A673 (cell line): ENCODE measurements at regions not wholly inside any gene's neighbourhood (a gene's known extent, or its start where the extent isn't known, plus 50 kb on each side); places are given as distances from the start of the nearest gene placed in this dataset.

ENCODE experiments used
- BruUV-seq: library from RNA; stranded (reverse); fragments of 400-500 nt; replicated peaks from 2 replicates; lab custom pipeline; 2021; lab: Mats Ljungman, UMichigan
- CTCF ChIA-PET: fragments of 300-600 bp; sonication (Branson Sonifier 250); formaldehyde crosslinking; loops from one replicate; lab custom pipeline; 2022; ENCODE audit warnings: antibody characterized with exemption; lab: Charles Lee
- POLR2A ChIA-PET: fragments of 300-600 bp; sonication (Branson Sonifier 250); formaldehyde crosslinking; loops from one replicate; lab custom pipeline; 2022; ENCODE audit warnings: antibody characterized with exemption; ENCODE audit not compliant: low non-redundant PET; lab: Charles Lee
- DNase-seq: peaks from one replicate; pipeline ENCODE4 v3.0.0-alpha.2; 2015; ENCODE audit warnings: low spot score
- H3K27ac ChIP-seq: fragments of 200-600 bp; sonication (generic); 2 replicates; pipeline ENCODE4 v1.5.1; 2016; ENCODE audit warnings: mixed run types, low read depth, mild to moderate bottlenecking, mixed read lengths, antibody characterized with exemption, low read length; ENCODE audit not compliant: poor library complexity, severe bottlenecking
- H3K27me3 ChIP-seq: fragments of 200-600 bp; sonication (generic); replicated peaks from 2 replicates; pipeline ENCODE4 v1.6.1; 2017; ENCODE audit warnings: mixed run types, low read depth, mild to moderate bottlenecking, mixed read lengths, antibody characterized with exemption, low read length; ENCODE audit not compliant: insufficient read depth, poor library complexity
- H3K36me3 ChIP-seq: fragments of 200-600 bp; sonication (generic); 2 replicates; pipeline ENCODE4 v1.6.1; 2016; ENCODE audit warnings: mixed run types, mild to moderate bottlenecking, mixed read lengths, antibody characterized with exemption, low read length; ENCODE audit not compliant: insufficient read depth, poor library complexity, severe bottlenecking
- H3K4me1 ChIP-seq: fragments of 200-600 bp; sonication (generic); 2 replicates; pipeline ENCODE4 v1.6.1; 2017; ENCODE audit warnings: mixed run types, mild to moderate bottlenecking, mixed read lengths, antibody characterized with exemption, low read length; ENCODE audit not compliant: insufficient read depth, poor library complexity, severe bottlenecking
- H3K4me3 ChIP-seq: fragments of 200-600 bp; sonication (generic); 2 replicates; pipeline ENCODE4 v1.5.1; 2016; ENCODE audit warnings: low read depth, mixed run types, mild to moderate bottlenecking, mixed read lengths, low read length; ENCODE audit not compliant: poor library complexity, severe bottlenecking
- H3K9me3 ChIP-seq: fragments of 200-600 bp; sonication (generic); 2 replicates; pipeline ENCODE4 v1.6.1; 2016; ENCODE audit warnings: mixed run types, low read depth, mild to moderate bottlenecking, mixed read lengths, antibody characterized with exemption, low read length; ENCODE audit not compliant: poor library complexity, severe bottlenecking
- EZH2 ChIP-seq: fragments of 200-600 bp; sonication (generic); IDR thresholded peaks from 2 replicates; pipeline ENCODE4 v1.6.1; 2017; ENCODE audit warnings: borderline replicate concordance, low read depth, mild to moderate bottlenecking, mixed read lengths, antibody characterized with exemption, low read length; ENCODE audit not compliant: poor library complexity, severe bottlenecking
- intact Hi-C: fragments of 100-400 bp; cut with micrococcal nuclease; formaldehyde crosslinking; loops from one replicate; pipeline ENCODE4 v1.10.0; 2022; ENCODE audit not compliant: unreplicated experiment
- TF ChIP-seq, protein P1 (sequence below): fragments of 300-800, 200-600 bp; sonication (generic); conservative IDR thresholded peaks from 2 replicates; pipeline ENCODE4 v1.5.1; 2017; ENCODE audit warnings: low read depth, mild to moderate bottlenecking, antibody characterized with exemption, low read length, moderate library complexity, mixed read lengths

DNA sequence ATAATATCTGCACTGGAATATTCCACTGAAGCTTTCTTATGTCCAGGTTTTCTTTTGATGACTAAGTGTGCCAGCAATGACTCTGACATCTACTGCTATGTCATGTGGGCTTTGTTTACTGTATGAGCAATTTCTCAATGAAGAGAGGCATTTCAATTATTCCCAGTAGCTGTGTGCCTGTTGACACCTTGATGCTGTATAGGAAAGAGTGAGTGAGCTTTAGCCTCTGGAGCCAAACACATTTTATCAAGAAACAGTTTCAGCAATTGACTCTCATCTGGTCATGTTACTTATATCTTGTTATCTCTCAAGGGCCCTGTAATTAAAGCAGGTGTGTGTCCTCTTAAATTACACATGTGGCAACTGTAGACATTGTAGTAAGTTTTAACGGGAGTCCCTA lies 493.2 kb upstream of the FANCL start:
- TF ChIP-seq EZH2 = no peak
- TF ChIP-seq, protein P1, sequence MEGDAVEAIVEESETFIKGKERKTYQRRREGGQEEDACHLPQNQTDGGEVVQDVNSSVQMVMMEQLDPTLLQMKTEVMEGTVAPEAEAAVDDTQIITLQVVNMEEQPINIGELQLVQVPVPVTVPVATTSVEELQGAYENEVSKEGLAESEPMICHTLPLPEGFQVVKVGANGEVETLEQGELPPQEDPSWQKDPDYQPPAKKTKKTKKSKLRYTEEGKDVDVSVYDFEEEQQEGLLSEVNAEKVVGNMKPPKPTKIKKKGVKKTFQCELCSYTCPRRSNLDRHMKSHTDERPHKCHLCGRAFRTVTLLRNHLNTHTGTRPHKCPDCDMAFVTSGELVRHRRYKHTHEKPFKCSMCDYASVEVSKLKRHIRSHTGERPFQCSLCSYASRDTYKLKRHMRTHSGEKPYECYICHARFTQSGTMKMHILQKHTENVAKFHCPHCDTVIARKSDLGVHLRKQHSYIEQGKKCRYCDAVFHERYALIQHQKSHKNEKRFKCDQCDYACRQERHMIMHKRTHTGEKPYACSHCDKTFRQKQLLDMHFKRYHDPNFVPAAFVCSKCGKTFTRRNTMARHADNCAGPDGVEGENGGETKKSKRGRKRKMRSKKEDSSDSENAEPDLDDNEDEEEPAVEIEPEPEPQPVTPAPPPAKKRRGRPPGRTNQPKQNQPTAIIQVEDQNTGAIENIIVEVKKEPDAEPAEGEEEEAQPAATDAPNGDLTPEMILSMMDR = no peak
- H3K36me3 ChIP-seq = no peaks in the 10 kb centered on the region
- CTCF ChIA-PET = no interaction called here
- no peaks in the 10 kb centered on the region for H3K4me1 ChIP-seq
- no peak overlapping the region for H3K27ac ChIP-seq
- no TSS peak for BruUV-seq
- intact Hi-C loops = no loop called here
- H3K9me3 ChIP-seq = no peaks in the 10 kb centered on the region
- no peak overlapping the region for H3K4me3 ChIP-seq
- H3K27me3 ChIP-seq = peaks cover 22% of the 10 kb centered on the region
- POLR2A ChIA-PET = no interaction called here
- no peak for DNase-seq

DNA sequence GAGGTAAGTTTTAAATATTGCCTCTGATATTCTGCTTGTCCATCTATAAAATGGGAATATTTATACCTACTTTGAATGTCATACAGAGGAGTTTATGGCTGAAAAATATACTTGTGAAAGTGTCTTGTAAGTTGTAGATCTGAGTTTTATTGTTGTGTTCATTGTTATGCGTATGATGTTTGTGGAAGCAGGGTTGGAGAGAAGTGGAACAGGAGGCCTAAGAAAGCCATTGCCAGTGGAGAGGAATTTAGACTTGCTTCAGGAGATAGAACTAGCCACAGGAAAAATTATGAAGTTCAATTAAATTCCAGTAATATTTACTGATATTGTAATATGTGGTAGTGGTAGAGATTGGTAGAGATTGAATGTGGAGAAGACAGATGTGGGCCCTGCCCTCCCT lies 491.9 kb upstream of the FANCL start:
- Histone ChIP-seq H3K27ac (no peak overlapping the region), H3K4me1 (no peaks in the 10 kb centered on the region), H3K36me3 (no peaks in the 10 kb centered on the region), H3K4me3 (no peak overlapping the region), H3K27me3 (peaks cover 22% of the 10 kb centered on the region), H3K9me3 (no peaks in the 10 kb centered on the region)
- ChIA-PET CTCF (no interaction called here), POLR2A (no interaction called here)
- intact Hi-C loops = no loop called here
- no peak for DNase-seq
- BruUV-seq = no TSS peak
- no peak for TF ChIP-seq EZH2
- TF ChIP-seq, protein P1 = no peak

GRCh38 chr2:58731488-58731869 lies 490.4 kb upstream of the FANCL start:
- Histone ChIP-seq H3K4me3 (no peak overlapping the region), H3K9me3 (no peaks in the 10 kb centered on the region), H3K27me3 (peaks cover 18% of the 10 kb centered on the region), H3K36me3 (no peaks in the 10 kb centered on the region), H3K27ac (no peak overlapping the region), H3K4me1 (no peaks in the 10 kb centered on the region)
- peak; percentile 73 for DNase-seq
- ChIA-PET CTCF (no interaction called here), POLR2A (interaction anchor here (0.6 kb wide), 1 partner anchor 17 kb away, joined by 4 read pairs; no protein-coding TSS in a partner anchor)
- BruUV-seq = no TSS peak
- TF ChIP-seq EZH2 = no peak
- TF ChIP-seq, protein P1 = no peak
- intact Hi-C loops = no loop called here
